Neuron (in vitro differentiated cells): ENCODE measurements at regions not wholly inside any gene's neighbourhood (a gene's known extent, or its start where the extent isn't known, plus 50 kb on each side); places are given as distances from the start of the nearest gene placed in this dataset.

Experiments used
- H2AFZ ChIP-seq: one replicate; pipeline ENCODE4 v1.6.1; 2013; ENCODE audit warnings: low read depth, mild to moderate bottlenecking, inconsistent platforms, low read length, moderate library complexity
- H3K27me3 ChIP-seq: one replicate; pipeline ENCODE4 v1.6.1; 2013; ENCODE audit warnings: low read length; ENCODE audit not compliant: insufficient read depth
- H3K36me3 ChIP-seq: one replicate; pipeline ENCODE4 v1.6.1; 2013; ENCODE audit warnings: low read length; ENCODE audit not compliant: insufficient read depth
- H3K4me1 ChIP-seq: one replicate; pipeline ENCODE4 v1.6.1; 2013; ENCODE audit warnings: low read length; ENCODE audit not compliant: insufficient read depth
- H3K4me3 ChIP-seq: 2 replicates; pipeline ENCODE4 v1.5.1; 2013; ENCODE audit warnings: mild to moderate bottlenecking, low read length, moderate library complexity
- H3K9me3 ChIP-seq: one replicate; pipeline ENCODE4 v1.6.1; 2013; ENCODE audit warnings: low read length

- Histone ChIP-seq H2AFZ (no peak overlapping the region), H3K9me3 (no peaks in the 10 kb centered on the region), H3K36me3 (no peaks in the 10 kb centered on the region), H3K4me3 (no peak overlapping the region), H3K4me1 (no peaks in the 10 kb centered on the region), H3K27me3 (no peaks in the 10 kb centered on the region)
These were observed 611.6 kb downstream of the INSC start for GRCh38 chr11:15726221-15726746.

DNA sequence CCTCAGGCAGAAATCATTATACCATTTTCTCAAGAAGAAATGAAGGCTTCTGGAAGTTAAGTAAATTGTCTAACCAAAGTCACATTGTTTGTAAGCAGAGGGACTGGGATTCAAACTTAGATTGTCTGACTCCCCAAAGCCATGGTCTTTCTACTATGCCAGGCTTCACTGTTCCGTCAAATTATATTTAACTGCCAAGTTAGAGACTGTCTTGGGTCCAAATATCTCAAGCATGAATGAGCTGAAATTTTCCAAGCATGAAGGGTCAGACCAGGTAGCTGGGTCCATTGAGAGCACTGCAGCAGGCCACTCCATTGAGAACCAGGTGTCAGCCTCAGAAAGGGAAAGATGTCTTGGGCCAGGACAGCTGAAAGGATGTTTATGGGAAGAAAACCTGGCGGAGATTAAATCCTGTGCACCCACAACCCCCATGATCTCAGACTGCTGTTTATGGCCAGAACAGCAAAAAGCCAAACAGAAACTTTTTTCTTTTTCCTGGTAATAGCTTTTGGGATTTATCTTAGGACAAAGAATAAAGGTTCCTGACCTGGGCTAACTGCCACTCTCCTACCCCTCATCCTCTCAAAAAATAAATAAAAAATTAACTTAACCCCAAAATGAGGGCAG, 612.3 kb downstream of the INSC start:
- Histone ChIP-seq H3K9me3 (no peaks in the 10 kb centered on the region), H3K4me1 (no peaks in the 10 kb centered on the region), H3K36me3 (no peaks in the 10 kb centered on the region), H2AFZ (no peak overlapping the region), H3K4me3 (no peak overlapping the region), H3K27me3 (no peaks in the 10 kb centered on the region)

DNA sequence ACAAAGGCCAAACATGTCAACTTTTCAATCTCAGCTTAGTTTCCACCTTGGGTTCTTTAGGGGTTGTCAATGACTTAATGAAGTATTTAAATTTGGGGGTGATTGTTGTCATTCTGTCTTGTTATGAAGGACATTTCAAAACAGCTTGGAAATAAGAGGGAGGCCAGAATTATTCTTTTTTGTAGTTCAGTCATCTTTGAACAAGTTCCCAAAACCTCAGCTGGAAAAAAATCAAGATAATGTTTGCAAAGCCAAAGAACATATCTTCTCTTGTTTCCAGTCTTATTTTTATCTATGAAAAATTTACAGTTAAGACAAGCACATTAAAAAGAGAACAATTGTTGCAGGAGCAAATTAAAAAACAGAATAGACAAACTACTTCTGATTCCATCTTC, 612.8 kb downstream of the INSC start:
- Histone ChIP-seq H2AFZ (no peak overlapping the region), H3K36me3 (no peaks in the 10 kb centered on the region), H3K4me1 (no peaks in the 10 kb centered on the region)

GRCh38 chr11:15728207-15728606, 613.5 kb downstream of the INSC start:
- no peaks in the 10 kb centered on the region for H3K27me3 ChIP-seq
- H3K4me3 ChIP-seq: no peak overlapping the region
- H3K4me1 ChIP-seq: no peaks in the 10 kb centered on the region
- no peak overlapping the region for H2AFZ ChIP-seq
- no peaks in the 10 kb centered on the region for H3K36me3 ChIP-seq
- H3K9me3 ChIP-seq: no peaks in the 10 kb centered on the region

More for the DNA sequence above, 612.8 kb downstream of the INSC start:
- Histone ChIP-seq H3K27me3 (no peaks in the 10 kb centered on the region), H3K4me3 (no peak overlapping the region), H3K9me3 (no peaks in the 10 kb centered on the region)

DNA sequence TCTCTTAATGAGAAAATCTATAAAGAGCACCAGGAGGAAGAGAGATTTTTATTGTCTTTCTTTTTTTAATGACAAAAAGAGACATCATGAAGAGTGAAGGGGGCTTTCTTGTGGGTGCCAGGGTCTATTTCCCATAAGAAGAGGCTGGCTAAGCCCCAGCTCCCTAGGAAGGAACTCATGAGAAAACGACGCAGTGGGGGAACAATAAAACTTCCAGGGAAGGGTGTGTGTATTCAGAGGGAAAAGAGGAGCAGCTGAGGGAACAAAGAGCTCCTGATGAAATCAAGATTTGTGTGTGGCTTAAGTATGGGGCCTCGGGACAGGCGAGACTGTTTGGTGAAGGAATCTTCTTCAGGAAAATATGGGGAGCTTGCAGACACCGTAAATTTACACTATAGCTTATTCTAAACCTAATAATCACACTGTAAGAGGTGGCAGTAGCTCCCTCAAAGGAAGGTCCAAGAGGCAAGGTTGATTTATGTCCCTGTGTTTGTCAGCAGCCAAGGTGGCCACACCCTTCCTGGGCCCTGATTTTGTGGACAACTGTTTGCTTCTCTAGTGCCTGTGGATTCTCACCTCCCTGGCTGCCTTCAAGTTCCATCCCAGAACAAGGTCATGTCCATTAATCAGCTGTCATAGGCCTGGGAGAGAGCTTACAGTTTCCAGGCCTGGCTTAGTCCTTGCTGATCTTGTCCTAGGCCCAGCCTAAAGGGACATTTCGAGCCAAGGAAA, 615.7 kb downstream of the INSC start:
- H3K4me1 ChIP-seq: peaks cover under 1% of the 10 kb centered on the region
- H2AFZ ChIP-seq: no peak overlapping the region
- H3K4me3 ChIP-seq: no peak overlapping the region
- no peaks in the 10 kb centered on the region for H3K9me3 ChIP-seq
- no peaks in the 10 kb centered on the region for H3K27me3 ChIP-seq
- H3K36me3 ChIP-seq: no peaks in the 10 kb centered on the region

- no peaks in the 10 kb centered on the region for H3K27me3 ChIP-seq
- H2AFZ ChIP-seq: no peak overlapping the region
- no peak overlapping the region for H3K4me3 ChIP-seq
- no peaks in the 10 kb centered on the region for H3K9me3 ChIP-seq
- H3K36me3 ChIP-seq: no peaks in the 10 kb centered on the region
- peaks cover 6% of the 10 kb centered on the region for H3K4me1 ChIP-seq
These were observed 616.3 kb downstream of the INSC start for GRCh38 chr11:15730995-15731385.

DNA sequence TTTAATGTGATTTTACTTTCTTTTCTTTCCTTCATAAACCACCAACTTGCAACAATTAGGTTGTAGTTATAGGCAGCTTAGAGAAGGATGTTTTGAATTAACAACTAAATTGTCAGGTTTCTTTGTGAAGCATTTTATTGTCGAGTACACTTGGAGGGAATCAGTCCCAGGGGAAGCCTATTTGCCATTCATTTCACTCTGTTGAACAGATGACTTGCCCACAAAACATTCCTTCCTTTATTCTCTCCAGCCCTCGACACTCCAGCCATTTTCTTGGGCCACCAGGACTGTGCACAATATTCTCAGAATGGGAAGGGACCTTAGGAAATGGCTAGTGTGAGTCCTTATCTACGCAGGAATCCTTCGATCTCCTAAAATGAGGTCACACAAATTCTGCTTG, 620.6 kb downstream of the SOX6 start:
- no peak overlapping the region for H2AFZ ChIP-seq
- peaks cover 8% of the 10 kb centered on the region for H3K4me1 ChIP-seq
- H3K36me3 ChIP-seq: no peaks in the 10 kb centered on the region
- no peaks in the 10 kb centered on the region for H3K27me3 ChIP-seq
- no peaks in the 10 kb centered on the region for H3K9me3 ChIP-seq
- no peak overlapping the region for H3K4me3 ChIP-seq

GRCh38 chr11:15737320-15737719, 619.0 kb downstream of the SOX6 start:
- H3K36me3 ChIP-seq: no peaks in the 10 kb centered on the region
- H2AFZ ChIP-seq: no peak overlapping the region
- H3K4me3 ChIP-seq: no peak overlapping the region
- H3K9me3 ChIP-seq: no peaks in the 10 kb centered on the region
- peaks cover 8% of the 10 kb centered on the region for H3K4me1 ChIP-seq
- H3K27me3 ChIP-seq: no peaks in the 10 kb centered on the region

GRCh38 chr11:15738931-15739330, 617.4 kb downstream of the SOX6 start:
- Histone ChIP-seq H3K4me3 (no peak overlapping the region), H3K36me3 (no peaks in the 10 kb centered on the region), H2AFZ (no peak overlapping the region), H3K27me3 (no peaks in the 10 kb centered on the region), H3K4me1 (peaks cover 8% of the 10 kb centered on the region), H3K9me3 (no peaks in the 10 kb centered on the region)

DNA sequence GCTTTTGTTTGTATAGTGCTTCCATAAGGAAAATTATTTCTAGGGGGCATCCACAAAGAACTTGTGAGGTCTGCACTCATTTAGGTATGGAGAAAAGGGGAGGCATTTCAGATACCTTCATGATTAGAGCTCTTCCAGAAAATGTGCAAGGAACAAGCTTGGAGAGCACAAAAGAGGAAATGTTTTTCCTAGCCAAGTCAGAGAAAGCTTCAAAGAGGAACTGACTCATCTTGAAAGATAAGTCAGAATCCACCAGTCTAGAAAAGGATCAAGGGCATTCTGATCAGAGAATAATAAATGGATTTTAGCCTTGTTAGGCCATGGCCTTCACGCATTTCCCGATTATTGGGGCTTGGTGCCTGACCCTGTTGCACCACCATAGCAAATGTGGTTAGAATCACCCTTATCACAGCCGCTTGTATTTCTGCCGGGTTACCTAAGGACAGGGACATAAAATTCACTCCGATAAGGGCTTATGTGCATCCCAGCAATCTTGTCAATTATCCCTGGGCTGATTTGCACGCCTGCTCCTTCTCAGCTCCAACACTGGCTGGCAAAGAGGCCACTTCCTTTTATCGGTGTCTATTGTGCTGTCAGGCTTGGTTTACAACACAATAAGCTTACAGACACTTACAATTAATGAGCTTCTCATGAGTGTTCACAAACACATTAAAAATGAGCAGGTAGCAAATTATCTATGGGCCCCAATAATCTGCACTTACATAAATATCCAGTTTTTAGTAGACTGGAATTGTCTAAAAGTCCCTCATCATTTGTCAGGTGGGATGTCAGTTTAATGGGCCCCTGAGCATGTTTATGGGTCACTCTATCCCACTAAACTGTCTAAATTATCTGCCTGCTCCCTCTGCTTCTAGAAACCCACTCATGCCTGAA, 613.5 kb downstream of the SOX6 start:
- H3K4me3 ChIP-seq: no peak overlapping the region
- no peaks in the 10 kb centered on the region for H3K36me3 ChIP-seq
- H3K9me3 ChIP-seq: no peaks in the 10 kb centered on the region
- no peaks in the 10 kb centered on the region for H3K4me1 ChIP-seq
- no peak overlapping the region for H2AFZ ChIP-seq
- H3K27me3 ChIP-seq: no peaks in the 10 kb centered on the region

DNA sequence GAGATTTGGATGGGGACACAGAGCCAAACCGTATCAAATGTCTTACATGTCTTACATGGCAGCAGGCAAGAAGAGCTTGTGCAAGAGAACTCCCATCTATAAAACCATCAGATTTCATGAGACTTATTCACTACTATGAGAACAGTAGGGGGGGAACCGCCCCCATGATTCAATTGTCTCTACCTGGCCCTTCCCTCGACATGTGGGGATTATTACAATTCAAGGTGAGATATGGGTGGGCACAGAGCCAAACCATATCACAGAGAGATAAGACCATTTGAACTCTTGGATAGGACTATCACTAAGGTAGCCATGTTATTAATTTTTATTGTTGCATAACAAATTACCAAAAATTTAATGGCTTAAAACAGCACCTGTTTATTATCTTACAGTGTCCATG, 611.7 kb downstream of the SOX6 start:
- Histone ChIP-seq H3K9me3 (no peaks in the 10 kb centered on the region), H3K4me3 (no peak overlapping the region), H3K4me1 (no peaks in the 10 kb centered on the region), H3K27me3 (no peaks in the 10 kb centered on the region), H2AFZ (no peak overlapping the region), H3K36me3 (no peaks in the 10 kb centered on the region)

- no peaks in the 10 kb centered on the region for H3K36me3 ChIP-seq
These were observed 611.1 kb downstream of the SOX6 start for GRCh38 chr11:15745266-15745665.

GRCh38 chr11:15747671-15748070, 608.7 kb downstream of the SOX6 start:
- Histone ChIP-seq H3K4me1 (no peaks in the 10 kb centered on the region), H3K36me3 (no peaks in the 10 kb centered on the region), H3K4me3 (no peak overlapping the region), H2AFZ (no peak overlapping the region), H3K27me3 (no peaks in the 10 kb centered on the region), H3K9me3 (no peaks in the 10 kb centered on the region)

More at GRCh38 chr11:15745266-15745665, 611.1 kb downstream of the SOX6 start:
- H3K4me1 ChIP-seq: no peaks in the 10 kb centered on the region
- no peak overlapping the region for H3K4me3 ChIP-seq
- no peak overlapping the region for H2AFZ ChIP-seq
- no peaks in the 10 kb centered on the region for H3K9me3 ChIP-seq
- no peaks in the 10 kb centered on the region for H3K27me3 ChIP-seq
